Neural cell (in vitro differentiated cells): ENCODE measurements at regions not wholly inside any gene's neighbourhood (a gene's known extent, or its start where the extent isn't known, plus 50 kb on each side); places are given as distances from the start of the nearest gene placed in this dataset.

ENCODE experiments used
- EZH2 ChIP-seq: fragments of 200-600, 300-800 bp; shearing (Covaris generic), sonication (generic); IDR thresholded peaks from 2 replicates; pipeline ENCODE4 v1.6.1; 2014; ENCODE audit warnings: antibody characterized with exemption, low read length, borderline replicate concordance, mild to moderate bottlenecking; ENCODE audit not compliant: insufficient read depth, poor library complexity, severe bottlenecking
- POLR2AphosphoS5 ChIP-seq: IDR thresholded peaks from 2 replicates; pipeline ENCODE4 v1.6.1; 2012
- TF ChIP-seq, protein P1 (sequence below): fragments of 450-650 bp; IDR thresholded peaks from 2 replicates; pipeline ENCODE4 v1.5.1; 2014; ENCODE audit warnings: antibody characterized with exemption, mild to moderate bottlenecking, moderate library complexity; ENCODE audit not compliant: poor library complexity, severe bottlenecking

DNA sequence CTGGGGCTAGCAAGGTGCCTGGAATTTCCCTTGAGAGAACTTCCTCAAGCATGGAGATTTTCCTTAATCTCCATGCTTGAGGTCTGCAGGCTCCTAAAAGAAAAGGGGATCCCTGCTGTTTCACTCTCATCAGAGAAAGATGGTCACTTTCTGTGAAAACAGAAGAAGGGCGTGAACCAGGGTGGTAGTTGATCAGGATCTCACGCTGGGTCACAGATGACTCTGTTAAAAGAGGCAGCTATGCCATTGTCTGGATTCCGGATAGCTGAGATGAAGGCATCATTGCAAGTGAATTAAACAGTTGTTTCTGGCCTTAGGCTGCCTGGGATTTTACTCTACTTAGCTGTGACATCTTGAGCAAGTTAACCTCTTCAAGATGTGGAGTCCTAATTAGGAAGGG lies 525.9 kb downstream of the TYW1 start:
- TF ChIP-seq EZH2 (no peak), POLR2AphosphoS5 (no peak)
- TF ChIP-seq, protein P1, sequence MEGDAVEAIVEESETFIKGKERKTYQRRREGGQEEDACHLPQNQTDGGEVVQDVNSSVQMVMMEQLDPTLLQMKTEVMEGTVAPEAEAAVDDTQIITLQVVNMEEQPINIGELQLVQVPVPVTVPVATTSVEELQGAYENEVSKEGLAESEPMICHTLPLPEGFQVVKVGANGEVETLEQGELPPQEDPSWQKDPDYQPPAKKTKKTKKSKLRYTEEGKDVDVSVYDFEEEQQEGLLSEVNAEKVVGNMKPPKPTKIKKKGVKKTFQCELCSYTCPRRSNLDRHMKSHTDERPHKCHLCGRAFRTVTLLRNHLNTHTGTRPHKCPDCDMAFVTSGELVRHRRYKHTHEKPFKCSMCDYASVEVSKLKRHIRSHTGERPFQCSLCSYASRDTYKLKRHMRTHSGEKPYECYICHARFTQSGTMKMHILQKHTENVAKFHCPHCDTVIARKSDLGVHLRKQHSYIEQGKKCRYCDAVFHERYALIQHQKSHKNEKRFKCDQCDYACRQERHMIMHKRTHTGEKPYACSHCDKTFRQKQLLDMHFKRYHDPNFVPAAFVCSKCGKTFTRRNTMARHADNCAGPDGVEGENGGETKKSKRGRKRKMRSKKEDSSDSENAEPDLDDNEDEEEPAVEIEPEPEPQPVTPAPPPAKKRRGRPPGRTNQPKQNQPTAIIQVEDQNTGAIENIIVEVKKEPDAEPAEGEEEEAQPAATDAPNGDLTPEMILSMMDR = no peak
